Prostate gland (tissue), 2 donors: ENCODE measurements at regions not wholly inside any gene's neighbourhood (a gene's known extent, or its start where the extent isn't known, plus 50 kb on each side); places are given as distances from the start of the nearest gene placed in this dataset.

ENCODE experiments used
- CTCF ChIP-seq, 4 experiments: fragments of 200-600 bp in 2 of 4; fragments of 450-650 bp in 2 of 4; sonication (generic) in 2 of 4; IDR thresholded peaks; 1 replicate in 3 of 4; 2 replicates in 1 of 4; pipeline ENCODE4 v1.5.1; 2016 to 2019; ENCODE audit warnings: antibody characterized with exemption in 4 of 4, mild to moderate bottlenecking in 2 of 4, moderate library complexity in 2 of 4
- POLR2A ChIP-seq: fragments of 450-650 bp; IDR thresholded peaks from one replicate; pipeline ENCODE4 v1.6.1; 2016; ENCODE audit warnings: antibody characterized with exemption, mild to moderate bottlenecking

- no peak for TF ChIP-seq CTCF (IDR thresholded peaks at IDR 0.05)
- no peak for TF ChIP-seq POLR2A
Observed at GRCh38 chr12:34342048-34342447, 319.8 kb downstream of the ALG10 start.
